Ovary (tissue), 3 donors: ENCODE measurements at regions not wholly inside any gene's neighbourhood (a gene's known extent, or its start where the extent isn't known, plus 50 kb on each side); places are given as distances from the start of the nearest gene placed in this dataset.

Experiments used
- CTCF ChIP-seq, 3 donors: fragments of 450-650 bp in 2 of 3; fragments of 200-600 bp in 1 of 3; IDR thresholded peaks; one replicate each; pipeline versions ENCODE4 v1.5.1 to v1.8.0; 2016 to 2022; ENCODE audit warnings: antibody characterized with exemption in 3 of 3, mild to moderate bottlenecking in 1 of 3
- EP300 ChIP-seq: sonication (generic); formaldehyde crosslinking; IDR thresholded peaks from one replicate; pipeline ENCODE4 v1.6.1; 2017; ENCODE audit warnings: antibody characterized with exemption
- POLR2A ChIP-seq: fragments of 450-650 bp; IDR thresholded peaks from one replicate; pipeline ENCODE4 v1.6.1; 2017; ENCODE audit warnings: antibody characterized with exemption, mild to moderate bottlenecking, moderate library complexity
- donor health status: DM: no; HTN: no; CAD: no.

GRCh38 chr5:130710596-130710995 lies 454.5 kb downstream of the HINT1 start:
- no peak for TF ChIP-seq CTCF (IDR thresholded peaks at IDR 0.05)
- no peak for TF ChIP-seq EP300
- no peak for TF ChIP-seq POLR2A
